ENCODE measurements at regions not wholly inside any gene's neighbourhood (a gene's known extent, or its start where the extent isn't known, plus 50 kb on each side); places are given as distances from the start of the nearest gene placed in this dataset.

GRCh38 chr21:35266546-35266945 lies 217.4 kb upstream of the RUNX1 start:
- Histone ChIP-seq H3K4me1 (ENCODE audit: control insufficient read depth, insufficient read depth, low read length) (no peaks in the 10 kb centered on the region), H3K27ac (ENCODE audit: extremely low read depth, low read depth, low read length) (no peak overlapping the region), H3K36me3 (ENCODE audit: control insufficient read depth in 2 of 2, insufficient read depth in 1 of 2, low read length in 2 of 2) (no peaks in the 10 kb centered on the region), H3K9me3 (ENCODE audit: control insufficient read depth, insufficient read depth, low read depth, low read length) (no peaks in the 10 kb centered on the region), H3K4me3 (ENCODE audit: low read depth, low read length) (no peak overlapping the region)
- ChIA-PET POLR2A (no interaction called here), CTCF (no interaction called here)
- TF ChIP-seq PATZ1 (tag by site-specific recombination; IDR thresholded peaks at IDR 0.05) (no peak), PRDM1 (tag by site-specific recombination; IDR thresholded peaks at IDR 0.05) (no peak), MEIS1 (CRISPR knock-in tag; IDR thresholded peaks at IDR 0.05; ENCODE audit: borderline replicate concordance) (no peak), KLF16 (tag by site-specific recombination; IDR thresholded peaks at IDR 0.05) (no peak), BCL6B (tag by site-specific recombination; IDR thresholded peaks at IDR 0.05) (no peak), SCRT2 (tag by site-specific recombination; IDR thresholded peaks at IDR 0.05) (peak; percentile 31; the same call in 1 of the 2 replicates), HIC1 (tag by site-specific recombination; IDR thresholded peaks at IDR 0.05) (no peak), ZBTB17 (tag by site-specific recombination; IDR thresholded peaks at IDR 0.05) (no peak)

GRCh38 chr21:35265170-35265877 lies 216.2 kb upstream of the RUNX1 start:
- no peaks in the 10 kb centered on the region for H3K36me3 ChIP-seq (ENCODE audit: control insufficient read depth in 2 of 2, insufficient read depth in 1 of 2, low read length in 2 of 2)
- no peaks in the 10 kb centered on the region for H3K4me1 ChIP-seq (ENCODE audit: control insufficient read depth, insufficient read depth, low read length)
- H3K9me3 ChIP-seq (ENCODE audit: control insufficient read depth, insufficient read depth, low read depth, low read length), result no peaks in the 10 kb centered on the region
- CTCF ChIA-PET, result no interaction called here
- no peak overlapping the region for H3K4me3 ChIP-seq (ENCODE audit: low read depth, low read length)
- H3K27ac ChIP-seq (ENCODE audit: extremely low read depth, low read depth, low read length), result no peak overlapping the region
- POLR2A ChIA-PET, result no interaction called here
- TF ChIP-seq ZNF776 (tag by site-specific recombination; IDR thresholded peaks at IDR 0.05; ENCODE audit: borderline replicate concordance) (no peak), ZNF639 (tag by site-specific recombination; IDR thresholded peaks at IDR 0.05) (peak; percentile 28; the same call in 1 of the 2 replicates), ZBTB7A (tag by site-specific recombination; IDR thresholded peaks at IDR 0.05; ENCODE audit: low read depth) (no peak), ZNF112 (tag by site-specific recombination; IDR thresholded peaks at IDR 0.05) (no peak), ZNF214 (tag by site-specific recombination; IDR thresholded peaks at IDR 0.05; ENCODE audit: borderline replicate concordance) (no peak), OSR2 (tag by site-specific recombination; IDR thresholded peaks at IDR 0.05) (peak; percentile 56; the same call in 1 of the 2 replicates), REST (tag by site-specific recombination; IDR thresholded peaks at IDR 0.05) (no peak), ZNF626 (tag by site-specific recombination; IDR thresholded peaks at IDR 0.05) (no peak), SETDB1 (IDR thresholded peaks at IDR 0.05; ENCODE audit: insufficient read length, low read length) (peak; percentile 42), ZNF16 (tag by site-specific recombination; IDR thresholded peaks at IDR 0.05; ENCODE audit: low read depth) (no peak), ZNF423 (tag by site-specific recombination; IDR thresholded peaks at IDR 0.05) (no peak)

All from HEK293 (cell line).